Right cardiac atrium (tissue), 5 donors: ENCODE measurements at regions not wholly inside any gene's neighbourhood (a gene's known extent, or its start where the extent isn't known, plus 50 kb on each side); places are given as distances from the start of the nearest gene placed in this dataset.

Experiments used
- ATAC-seq, 2 donors: fragments of 200-7000 bp; cut with Tn5 transposase; one replicate each; pipeline versions ENCODE4 v1.8.0 to v1.9.1; 2020; ENCODE audit warnings: moderate library complexity in 2 of 2, mild to moderate bottlenecking in 1 of 2
- DNase-seq, 3 donors: peaks; one replicate each; pipeline ENCODE4 v3.0.0-alpha.2; 2020
- H3K27ac ChIP-seq: one replicate; pipeline ENCODE4 v1.5.1; 2013; ENCODE audit warnings: mild to moderate bottlenecking, low read length, control low read depth, moderate library complexity
- H3K27me3 ChIP-seq: one replicate; pipeline ENCODE4 v1.6.1; 2013; ENCODE audit not compliant: control insufficient read depth, insufficient read depth
- H3K4me1 ChIP-seq: one replicate; pipeline ENCODE4 v1.6.1; 2013; ENCODE audit warnings: low read length; ENCODE audit not compliant: control insufficient read depth, insufficient read depth
- H3K4me3 ChIP-seq: one replicate; pipeline ENCODE4 v1.5.1; 2013; ENCODE audit warnings: low read length, control low read depth
- H3K9me3 ChIP-seq: one replicate; pipeline ENCODE4 v1.6.1; 2013; ENCODE audit warnings: low read length; ENCODE audit not compliant: control insufficient read depth
- WGBS: extraction: QIAGEN DNeasy Blood & Tissue Kit; methylation state at CpG from one replicate; pipeline ENCODE4 v1.1.7; 2013; 5-methylcytosine and 5-hydroxymethylcytosine counted together
- intact Hi-C, 4 donors: fragments of 100-400 bp; cut with DNase I; formaldehyde crosslinking; loops; one replicate each; pipeline versions ENCODE4 v1.11.0 to v1.14.0; 2022 to 2023
- donor health status: healthy with polysubstance abuse.
- donor health status: DM: no; HTN: yes; CAD: no.
- donor health status: DM: no; HTN: no; CAD: no.
- donor health status: DM: no; HTN: yes; CAD: no; lungs with severe emphysema.
- donor health status: DM: yes; HTN: yes; CAD: no.

GRCh38 chr4:66204534-66205247, 534.4 kb upstream of the EPHA5 start:
- H3K4me3 ChIP-seq = no peak overlapping the region
- ATAC-seq = no peak
- no peaks in the 10 kb centered on the region for H3K9me3 ChIP-seq
- WGBS = 42% methylated on average over 3 of the region's 3 CpGs
- no peak overlapping the region for H3K27ac ChIP-seq
- intact Hi-C loops = no loop called here
- no peaks in the 10 kb centered on the region for H3K27me3 ChIP-seq
- DNase-seq = no peak
- H3K4me1 ChIP-seq = no peaks in the 10 kb centered on the region

- no peak overlapping the region for H3K4me3 ChIP-seq
- 86% methylated on average over 4 of the region's 4 CpGs for WGBS
- ATAC-seq (no peak), DNase-seq (no peak)
- no peaks in the 10 kb centered on the region for H3K27me3 ChIP-seq
- no peak overlapping the region for H3K27ac ChIP-seq
- no peaks in the 10 kb centered on the region for H3K9me3 ChIP-seq
- intact Hi-C loops = no loop called here
- no peaks in the 10 kb centered on the region for H3K4me1 ChIP-seq
Observed at GRCh38 chr4:66202870-66203269, 532.6 kb upstream of the EPHA5 start.

GRCh38 chr4:66197451-66197850, 527.2 kb upstream of the EPHA5 start:
- H3K4me3 ChIP-seq = no peak overlapping the region
- intact Hi-C loops = no loop called here
- no peak for ATAC-seq
- no peak overlapping the region for H3K27ac ChIP-seq
- DNase-seq = no peak
- 13% methylated on average over 1 of the region's 1 CpG for WGBS
- H3K4me1 ChIP-seq = no peaks in the 10 kb centered on the region
- H3K27me3 ChIP-seq = no peaks in the 10 kb centered on the region
- H3K9me3 ChIP-seq = no peaks in the 10 kb centered on the region

- Histone ChIP-seq H3K27ac (no peak overlapping the region), H3K4me1 (no peaks in the 10 kb centered on the region), H3K27me3 (no peaks in the 10 kb centered on the region), H3K9me3 (no peaks in the 10 kb centered on the region), H3K4me3 (no peak overlapping the region)
- ATAC-seq = no peak
- intact Hi-C loops = no loop called here
- DNase-seq = no peak
- WGBS = 85% methylated on average over 1 of the region's 1 CpG
Observed at GRCh38 chr4:66193487-66193886, 523.2 kb upstream of the EPHA5 start.

GRCh38 chr4:66187175-66187720, 517.0 kb upstream of the EPHA5 start:
- no peak overlapping the region for H3K27ac ChIP-seq
- H3K4me1 ChIP-seq = no peaks in the 10 kb centered on the region
- no peaks in the 10 kb centered on the region for H3K27me3 ChIP-seq
- WGBS = 88% methylated on average over 3 of the region's 3 CpGs
- DNase-seq (peak in 1 of 3 donors; percentile 6), ATAC-seq (no peak)
- H3K9me3 ChIP-seq = no peaks in the 10 kb centered on the region
- H3K4me3 ChIP-seq = no peak overlapping the region
- intact Hi-C loops = no loop called here

GRCh38 chr4:66186095-66186494, 515.8 kb upstream of the EPHA5 start:
- H3K4me3 ChIP-seq = no peak overlapping the region
- ATAC-seq (no peak), DNase-seq (no peak)
- no peak overlapping the region for H3K27ac ChIP-seq
- H3K4me1 ChIP-seq = no peaks in the 10 kb centered on the region
- intact Hi-C loops = no loop called here
- no peaks in the 10 kb centered on the region for H3K27me3 ChIP-seq
- H3K9me3 ChIP-seq = no peaks in the 10 kb centered on the region

GRCh38 chr4:66182636-66183035, 512.3 kb upstream of the EPHA5 start:
- intact Hi-C loops = no loop called here
- H3K4me3 ChIP-seq = no peak overlapping the region
- no peaks in the 10 kb centered on the region for H3K9me3 ChIP-seq
- ATAC-seq = no peak
- DNase-seq = no peak
- H3K4me1 ChIP-seq = no peaks in the 10 kb centered on the region
- H3K27ac ChIP-seq = no peak overlapping the region
- no peaks in the 10 kb centered on the region for H3K27me3 ChIP-seq
- WGBS = 76% methylated on average over 1 of the region's 1 CpG

- ATAC-seq (no peak), DNase-seq (no peak)
- Histone ChIP-seq H3K9me3 (no peaks in the 10 kb centered on the region), H3K4me1 (no peaks in the 10 kb centered on the region), H3K4me3 (no peak overlapping the region), H3K27ac (no peak overlapping the region), H3K27me3 (no peaks in the 10 kb centered on the region)
- intact Hi-C loops = no loop called here
Observed at GRCh38 chr4:66178906-66179305, 508.6 kb upstream of the EPHA5 start.

GRCh38 chr4:66169341-66169740, 499.1 kb upstream of the EPHA5 start:
- 24% methylated on average over 5 of the region's 5 CpGs for WGBS
- no peak for ATAC-seq
- Histone ChIP-seq H3K4me3 (no peak overlapping the region), H3K27ac (no peak overlapping the region), H3K9me3 (no peaks in the 10 kb centered on the region), H3K27me3 (no peaks in the 10 kb centered on the region), H3K4me1 (no peaks in the 10 kb centered on the region)
- intact Hi-C loops = no loop called here
- no peak for DNase-seq

- DNase-seq (no peak), ATAC-seq (no peak)
- 67% methylated on average over 1 of the region's 1 CpG for WGBS
Observed at GRCh38 chr4:66164869-66165268, 494.6 kb upstream of the EPHA5 start.

GRCh38 chr4:66160606-66161005, 490.3 kb upstream of the EPHA5 start:
- intact Hi-C loops = no loop called here
- Histone ChIP-seq H3K27me3 (no peaks in the 10 kb centered on the region), H3K4me3 (no peak overlapping the region), H3K4me1 (no peaks in the 10 kb centered on the region), H3K9me3 (no peaks in the 10 kb centered on the region), H3K27ac (no peak overlapping the region)
- no peak for DNase-seq
- no peak for ATAC-seq
- 73% methylated on average over 1 of the region's 1 CpG for WGBS

More at GRCh38 chr4:66164869-66165268, 494.6 kb upstream of the EPHA5 start:
- Histone ChIP-seq H3K9me3 (no peaks in the 10 kb centered on the region), H3K4me3 (no peak overlapping the region), H3K27ac (no peak overlapping the region), H3K27me3 (no peaks in the 10 kb centered on the region), H3K4me1 (no peaks in the 10 kb centered on the region)
- intact Hi-C loops = no loop called here

- ATAC-seq = no peak
Observed at GRCh38 chr4:66157594-66157993, 487.3 kb upstream of the EPHA5 start.

More at GRCh38 chr4:66157594-66157993, 487.3 kb upstream of the EPHA5 start:
- no peaks in the 10 kb centered on the region for H3K27me3 ChIP-seq
- H3K27ac ChIP-seq = no peak overlapping the region
- no peaks in the 10 kb centered on the region for H3K9me3 ChIP-seq
- H3K4me1 ChIP-seq = no peaks in the 10 kb centered on the region
- DNase-seq = no peak
- intact Hi-C loops = no loop called here
- no peak overlapping the region for H3K4me3 ChIP-seq
